ENCODE measurements at regions not wholly inside any gene's neighbourhood (a gene's known extent, or its start where the extent isn't known, plus 50 kb on each side); places are given as distances from the start of the nearest gene placed in this dataset.

DNA sequence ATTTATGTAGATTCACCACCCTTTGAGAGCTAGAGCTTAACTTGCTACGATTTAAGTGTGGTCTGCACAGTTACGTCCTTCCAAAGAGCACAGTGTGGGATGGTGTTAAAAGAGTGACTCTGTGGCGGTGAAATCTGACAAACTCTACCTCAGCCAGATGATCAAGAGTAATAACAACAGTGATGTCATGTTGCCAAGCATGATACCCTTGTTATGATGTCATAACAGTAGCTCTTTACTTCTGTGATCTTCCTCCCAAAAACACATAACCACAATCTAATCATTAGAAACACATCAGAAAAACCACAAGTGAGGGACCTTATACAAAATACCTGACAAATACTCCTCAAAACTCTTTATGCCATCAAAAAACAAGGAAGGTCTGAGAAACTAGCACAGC lies 649.3 kb downstream of the POM121L12 start:
- H3K27me3 ChIP-seq (replicated peaks; ENCODE audit: insufficient read depth), result no peaks in the 10 kb centered on the region
- no peak for DNase-seq
- no peak overlapping the region for H3K27ac ChIP-seq
- H3K36me3 ChIP-seq (ENCODE audit: low read depth), result no peaks in the 10 kb centered on the region
- H3K4me2 ChIP-seq (ENCODE audit: unreplicated experiment), result no peak overlapping the region
- no peak overlapping the region for H3K4me3 ChIP-seq
- no peaks in the 10 kb centered on the region for H3K79me2 ChIP-seq (ENCODE audit: insufficient read depth)
- H3K4me1 ChIP-seq (ENCODE audit: insufficient read depth), result no peaks in the 10 kb centered on the region
- no peaks in the 10 kb centered on the region for H4K20me1 ChIP-seq (ENCODE audit: insufficient read depth)
- H2AFZ ChIP-seq, result no peak overlapping the region
- H3K9me3 ChIP-seq (ENCODE audit: low read depth), result no peaks in the 10 kb centered on the region
- no peaks in the 10 kb centered on the region for H3K9me2 ChIP-seq (ENCODE audit: insufficient read depth)
- no peak overlapping the region for H3K9ac ChIP-seq
- no peak for TF ChIP-seq EZH2 (IDR thresholded peaks at IDR 0.05; ENCODE audit: insufficient read depth, poor library complexity, severe bottlenecking)
- TF ChIP-seq EZH2phosphoT487 (IDR thresholded peaks at IDR 0.05; ENCODE audit: insufficient read depth, low read depth), result no peak
- H3F3A ChIP-seq (ENCODE audit: insufficient read depth), result no peaks in the 10 kb centered on the region
- 20 to 25% methylated on average over 3 of the region's 3 CpGs for WGBS, 2 experiments (ENCODE audit: low coverage in 1 of 2, low lambda C conversion rate in 2 of 2, missing lambda C conversion rate in 2 of 2)
- in situ Hi-C loops (cut with MboI), result no loop called here

DNA sequence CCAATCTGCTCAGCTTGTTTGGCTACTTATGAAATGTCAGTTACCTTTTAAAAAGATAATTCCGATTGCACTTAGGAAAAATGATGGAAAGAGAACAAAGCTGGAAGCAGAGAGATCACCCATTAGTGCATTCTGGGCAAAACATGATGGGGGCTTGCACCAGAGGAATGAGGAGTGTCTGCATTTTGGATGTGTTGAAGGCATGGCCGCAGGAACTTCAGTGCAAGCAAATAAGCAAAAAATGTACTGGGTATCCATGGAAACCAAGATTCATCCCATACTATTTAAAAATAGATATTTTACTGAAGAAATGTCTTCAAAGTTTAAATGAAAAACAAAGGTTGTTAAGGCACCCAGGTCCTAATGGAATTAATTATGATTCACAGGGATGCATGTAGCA lies 655.0 kb downstream of the POM121L12 start:
- H3K4me3 ChIP-seq, result no peak overlapping the region
- no peak overlapping the region for H3K27ac ChIP-seq
- WGBS, 2 experiments (ENCODE audit: low coverage in 1 of 2, low lambda C conversion rate in 2 of 2, missing lambda C conversion rate in 2 of 2), result 21 to 40% methylated on average over 2 of the region's 2 CpGs
- no peaks in the 10 kb centered on the region for H3K9me2 ChIP-seq (ENCODE audit: insufficient read depth)
- H3K79me2 ChIP-seq (ENCODE audit: insufficient read depth), result no peaks in the 10 kb centered on the region
- H3K4me1 ChIP-seq (ENCODE audit: insufficient read depth), result no peaks in the 10 kb centered on the region
- H3K9me3 ChIP-seq (ENCODE audit: low read depth), result no peaks in the 10 kb centered on the region
- H3K4me2 ChIP-seq (ENCODE audit: unreplicated experiment), result no peak overlapping the region
- no peaks in the 10 kb centered on the region for H3F3A ChIP-seq (ENCODE audit: insufficient read depth)
- no peaks in the 10 kb centered on the region for H3K36me3 ChIP-seq (ENCODE audit: low read depth)
- no peak for DNase-seq
- H4K20me1 ChIP-seq (ENCODE audit: insufficient read depth), result no peaks in the 10 kb centered on the region
- TF ChIP-seq EZH2 (IDR thresholded peaks at IDR 0.05; ENCODE audit: insufficient read depth, poor library complexity, severe bottlenecking), result no peak
- no peak for TF ChIP-seq EZH2phosphoT487 (IDR thresholded peaks at IDR 0.05; ENCODE audit: insufficient read depth, low read depth)
- no peaks in the 10 kb centered on the region for H3K27me3 ChIP-seq (replicated peaks; ENCODE audit: insufficient read depth)
- no peak overlapping the region for H2AFZ ChIP-seq
- no peak overlapping the region for H3K9ac ChIP-seq
- in situ Hi-C loops (cut with MboI), result no loop called here

DNA sequence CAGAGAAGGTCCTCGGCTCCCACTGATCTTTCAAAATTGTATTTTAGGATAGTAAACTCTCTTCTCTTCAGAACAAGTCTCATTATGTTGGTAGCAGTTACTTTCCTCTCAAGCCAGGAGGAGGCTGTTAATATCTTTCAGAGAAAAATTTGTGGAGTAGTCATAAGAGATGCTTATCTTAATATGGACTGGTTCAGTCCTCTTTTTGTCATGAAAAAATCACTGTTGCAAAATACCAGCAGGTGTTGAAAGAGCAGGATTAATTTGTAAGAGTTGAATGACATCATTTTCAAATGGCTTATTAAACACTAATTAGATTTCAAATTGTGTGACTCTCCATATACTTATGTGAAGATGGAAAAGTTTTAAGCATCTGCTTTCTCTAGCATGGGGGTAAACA lies 662.5 kb downstream of the POM121L12 start:
- no peak for DNase-seq

DNA sequence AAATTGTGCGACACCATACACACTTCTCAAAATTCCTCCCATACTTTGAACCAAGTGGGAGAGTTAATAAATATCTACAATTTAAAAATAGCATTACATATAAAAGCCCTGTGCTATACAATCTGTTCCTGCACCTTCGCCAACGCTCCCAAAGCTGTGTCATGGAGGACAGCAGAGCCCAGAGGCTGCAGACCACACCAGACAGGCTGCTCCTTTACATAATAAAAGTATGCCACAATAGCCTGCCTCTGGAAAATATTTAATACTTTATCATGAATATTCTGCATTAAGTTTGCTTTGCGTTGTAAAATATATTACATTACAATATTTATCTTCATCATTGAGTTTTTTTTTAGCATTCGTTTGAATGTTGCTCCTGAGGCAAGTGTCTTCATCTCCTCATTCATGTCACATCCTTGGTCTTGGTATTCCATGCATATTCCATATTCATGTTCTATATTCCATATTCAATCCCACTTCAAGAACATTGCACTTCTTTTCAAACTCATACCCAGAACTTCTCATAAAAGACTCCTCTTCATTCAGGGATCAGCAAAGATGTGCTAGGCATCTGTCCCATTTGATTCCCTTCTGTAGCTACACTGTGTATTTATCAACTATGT lies 663.9 kb downstream of the POM121L12 start:
- Histone ChIP-seq H3K4me3 (no peak overlapping the region), H3K9ac (no peak overlapping the region), H4K20me1 (ENCODE audit: insufficient read depth) (no peaks in the 10 kb centered on the region), H3K27ac (no peak overlapping the region), H3K36me3 (ENCODE audit: low read depth) (no peaks in the 10 kb centered on the region), H3K27me3 (replicated peaks; ENCODE audit: insufficient read depth) (no peaks in the 10 kb centered on the region), H3K4me2 (ENCODE audit: unreplicated experiment) (no peak overlapping the region), H3K9me2 (ENCODE audit: insufficient read depth) (no peaks in the 10 kb centered on the region), H3K79me2 (ENCODE audit: insufficient read depth) (no peaks in the 10 kb centered on the region), H2AFZ (no peak overlapping the region), H3F3A (ENCODE audit: insufficient read depth) (no peaks in the 10 kb centered on the region), H3K9me3 (ENCODE audit: low read depth) (no peaks in the 10 kb centered on the region), H3K4me1 (ENCODE audit: insufficient read depth) (no peaks in the 10 kb centered on the region)
- no peak for DNase-seq
- no peak for TF ChIP-seq EZH2phosphoT487 (IDR thresholded peaks at IDR 0.05; ENCODE audit: insufficient read depth, low read depth)
- TF ChIP-seq EZH2 (IDR thresholded peaks at IDR 0.05; ENCODE audit: insufficient read depth, poor library complexity, severe bottlenecking), result no peak
- in situ Hi-C loops (cut with MboI), result no loop called here
- 22 to 25% methylated on average over 5 of the region's 5 CpGs for WGBS, 2 experiments (ENCODE audit: low coverage in 1 of 2, low lambda C conversion rate in 2 of 2, missing lambda C conversion rate in 2 of 2)

More for the DNA sequence above, 662.5 kb downstream of the POM121L12 start:
- TF ChIP-seq EZH2phosphoT487 (IDR thresholded peaks at IDR 0.05; ENCODE audit: insufficient read depth, low read depth), result no peak
- TF ChIP-seq EZH2 (IDR thresholded peaks at IDR 0.05; ENCODE audit: insufficient read depth, poor library complexity, severe bottlenecking), result no peak
- Histone ChIP-seq H3K9me2 (ENCODE audit: insufficient read depth) (no peaks in the 10 kb centered on the region), H3K27me3 (replicated peaks; ENCODE audit: insufficient read depth) (no peaks in the 10 kb centered on the region), H3K36me3 (ENCODE audit: low read depth) (no peaks in the 10 kb centered on the region), H3K79me2 (ENCODE audit: insufficient read depth) (no peaks in the 10 kb centered on the region), H3F3A (ENCODE audit: insufficient read depth) (no peaks in the 10 kb centered on the region), H3K27ac (no peak overlapping the region), H3K4me3 (no peak overlapping the region), H4K20me1 (ENCODE audit: insufficient read depth) (no peaks in the 10 kb centered on the region), H3K4me1 (ENCODE audit: insufficient read depth) (no peaks in the 10 kb centered on the region), H3K9ac (no peak overlapping the region), H3K4me2 (ENCODE audit: unreplicated experiment) (no peak overlapping the region), H3K9me3 (ENCODE audit: low read depth) (no peaks in the 10 kb centered on the region), H2AFZ (no peak overlapping the region)
- 0% methylated on average over 1 of the region's 1 CpG for WGBS, 2 experiments (ENCODE audit: low coverage in 1 of 2, low lambda C conversion rate in 2 of 2, missing lambda C conversion rate in 2 of 2)
- in situ Hi-C loops (cut with MboI), result no loop called here

DNA sequence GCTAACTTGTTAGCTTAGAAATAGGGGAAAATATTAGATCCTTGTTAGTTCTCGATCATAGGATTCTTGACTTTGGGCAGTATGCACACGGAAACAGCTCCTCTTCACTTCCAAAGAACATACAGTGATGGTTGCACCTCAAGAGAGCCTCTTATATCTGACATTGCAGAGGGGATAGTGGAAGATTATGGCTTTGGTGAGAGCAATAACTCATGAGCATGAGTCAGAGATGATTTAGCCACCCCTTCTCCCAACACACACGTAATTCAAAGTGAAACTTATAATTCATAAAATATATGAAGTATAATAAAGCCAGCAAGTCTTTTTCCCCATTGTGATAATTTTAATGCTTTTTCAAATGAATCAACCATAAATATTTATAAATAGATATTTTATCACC lies 683.7 kb downstream of the POM121L12 start:
- H2AFZ ChIP-seq, result no peak overlapping the region
- H3K36me3 ChIP-seq (ENCODE audit: low read depth), result no peaks in the 10 kb centered on the region
- H3K9ac ChIP-seq, result no peak overlapping the region
- TF ChIP-seq EZH2 (IDR thresholded peaks at IDR 0.05; ENCODE audit: insufficient read depth, poor library complexity, severe bottlenecking) (no peak), EZH2phosphoT487 (IDR thresholded peaks at IDR 0.05; ENCODE audit: insufficient read depth, low read depth) (no peak)
- H4K20me1 ChIP-seq (ENCODE audit: insufficient read depth), result no peaks in the 10 kb centered on the region
- DNase-seq, result no peak
- no peaks in the 10 kb centered on the region for H3F3A ChIP-seq (ENCODE audit: insufficient read depth)
- H3K9me2 ChIP-seq (ENCODE audit: insufficient read depth), result no peaks in the 10 kb centered on the region
- in situ Hi-C loops (cut with MboI), result no loop called here
- no peaks in the 10 kb centered on the region for H3K9me3 ChIP-seq (ENCODE audit: low read depth)
- 7 to 9% methylated on average over 3 of the region's 3 CpGs for WGBS, 2 experiments (ENCODE audit: low coverage in 1 of 2, low lambda C conversion rate in 2 of 2, missing lambda C conversion rate in 2 of 2)
- H3K4me3 ChIP-seq, result no peak overlapping the region
- no peak overlapping the region for H3K4me2 ChIP-seq (ENCODE audit: unreplicated experiment)
- no peak overlapping the region for H3K27ac ChIP-seq
- H3K4me1 ChIP-seq (ENCODE audit: insufficient read depth), result no peaks in the 10 kb centered on the region
- no peaks in the 10 kb centered on the region for H3K79me2 ChIP-seq (ENCODE audit: insufficient read depth)
- H3K27me3 ChIP-seq (replicated peaks; ENCODE audit: insufficient read depth), result no peaks in the 10 kb centered on the region
